Mucosa of descending colon (tissue), 3 donors: ENCODE measurements at regions not wholly inside any gene's neighbourhood (a gene's known extent, or its start where the extent isn't known, plus 50 kb on each side); places are given as distances from the start of the nearest gene placed in this dataset.

ENCODE experiments used
- ATAC-seq: fragments of 200-7000 bp; cut with Tn5 transposase; one replicate; pipeline ENCODE4 v1.9.1; 2020; ENCODE audit warnings: mild to moderate bottlenecking, moderate library complexity
- DNase-seq, 3 donors: peaks; one replicate each; pipeline ENCODE4 v3.0.0-alpha.2; 2020
- H3K36me3 ChIP-seq: fragments of 200-600 bp; one replicate; pipeline ENCODE4 v1.8.0; 2021; ENCODE audit warnings: low read depth, mild to moderate bottlenecking
- H3K4me1 ChIP-seq: fragments of 200-600 bp; one replicate; pipeline ENCODE4 v1.8.0; 2021; ENCODE audit warnings: low read depth, mild to moderate bottlenecking
- H3K4me3 ChIP-seq: fragments of 200-600 bp; one replicate; pipeline ENCODE4 v1.8.0; 2021; ENCODE audit warnings: mild to moderate bottlenecking
- H3K9me3 ChIP-seq: fragments of 200-600 bp; one replicate; pipeline ENCODE4 v1.8.0; 2021; ENCODE audit warnings: mild to moderate bottlenecking
- CTCF ChIP-seq: fragments of 200-600 bp; IDR thresholded peaks from one replicate; pipeline ENCODE4 v1.8.0; 2022; ENCODE audit warnings: antibody characterized with exemption, mild to moderate bottlenecking
- intact Hi-C, 2 donors: fragments of 100-400 bp; cut with DNase I in 1 of 2; cut with micrococcal nuclease in 1 of 2; formaldehyde crosslinking; loops; one replicate each; pipeline versions ENCODE4 v1.11.0 to v1.11.1; 2022; cut with DNase I, micrococcal nuclease
- donor health status: DM: no; HTN: no; CAD: no; lungs with moderate emphysema.
- donor health status: DM: no; HTN: no; CAD: no.
- donor health status: DM: no; HTN: yes; CAD: no.

DNA sequence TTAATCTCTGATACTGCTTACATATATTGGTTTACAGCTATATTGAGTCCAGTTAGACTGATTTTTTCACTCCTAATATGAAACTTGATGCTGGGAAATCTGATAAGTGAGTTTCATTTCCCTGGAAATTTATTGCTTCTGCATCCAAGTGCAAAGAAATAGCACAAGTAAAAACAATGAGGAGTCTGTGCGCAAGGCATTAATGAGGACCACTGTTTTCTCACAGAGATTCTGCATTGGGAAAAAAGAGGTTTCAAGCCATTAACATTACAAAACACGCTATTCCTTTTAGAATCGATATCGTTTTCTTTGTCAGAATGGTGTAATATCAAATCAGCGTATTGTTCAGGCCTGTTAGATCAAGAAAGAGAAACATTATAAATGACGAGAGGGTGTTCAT lies 723.3 kb upstream of the ARRDC4 start:
- TF ChIP-seq CTCF, result no peak
- no peak overlapping the region for H3K4me3 ChIP-seq
- no peaks in the 10 kb centered on the region for H3K4me1 ChIP-seq
- H3K36me3 ChIP-seq, result no peaks in the 10 kb centered on the region
- DNase-seq (no peak), ATAC-seq (no peak)
- H3K9me3 ChIP-seq, result no peaks in the 10 kb centered on the region
- intact Hi-C loops, result no loop called here

GRCh38 chr15:97248376-97248775 lies 712.1 kb upstream of the ARRDC4 start:
- no peak overlapping the region for H3K4me3 ChIP-seq
- H3K9me3 ChIP-seq, result no peaks in the 10 kb centered on the region
- no peaks in the 10 kb centered on the region for H3K36me3 ChIP-seq
- TF ChIP-seq CTCF, result no peak
- DNase-seq, result no peak
- no peak for ATAC-seq
- intact Hi-C loops, result no loop called here
- H3K4me1 ChIP-seq, result no peaks in the 10 kb centered on the region

GRCh38 chr15:97259943-97260342 lies 700.6 kb upstream of the ARRDC4 start:
- DNase-seq (no peak), ATAC-seq (no peak)
- no peak for TF ChIP-seq CTCF
- H3K4me3 ChIP-seq, result no peak overlapping the region
- no peaks in the 10 kb centered on the region for H3K36me3 ChIP-seq
- no peaks in the 10 kb centered on the region for H3K9me3 ChIP-seq
- intact Hi-C loops, result no loop called here
- H3K4me1 ChIP-seq, result no peaks in the 10 kb centered on the region

GRCh38 chr15:97301166-97301565 lies 659.3 kb upstream of the ARRDC4 start:
- TF ChIP-seq CTCF, result no peak

GRCh38 chr15:97316362-97316761 lies 644.1 kb upstream of the ARRDC4 start:
- intact Hi-C loops, result no loop called here
- ATAC-seq (no peak), DNase-seq (no peak)
- Histone ChIP-seq H3K4me1 (no peaks in the 10 kb centered on the region), H3K36me3 (no peaks in the 10 kb centered on the region), H3K9me3 (no peaks in the 10 kb centered on the region), H3K4me3 (no peak overlapping the region)
- TF ChIP-seq CTCF, result no peak

More at GRCh38 chr15:97301166-97301565, 659.3 kb upstream of the ARRDC4 start:
- intact Hi-C loops, result no loop called here
- ATAC-seq, result no peak
- Histone ChIP-seq H3K36me3 (no peaks in the 10 kb centered on the region), H3K4me3 (no peak overlapping the region), H3K9me3 (no peaks in the 10 kb centered on the region), H3K4me1 (no peaks in the 10 kb centered on the region)
- DNase-seq, result no peak

- intact Hi-C loops, result no loop called here
- no peak for TF ChIP-seq CTCF
Observed at GRCh38 chr15:97317163-97317562, 643.3 kb upstream of the ARRDC4 start.

More at GRCh38 chr15:97317163-97317562, 643.3 kb upstream of the ARRDC4 start:
- no peak for DNase-seq
- Histone ChIP-seq H3K9me3 (no peaks in the 10 kb centered on the region), H3K36me3 (no peaks in the 10 kb centered on the region), H3K4me3 (no peak overlapping the region), H3K4me1 (no peaks in the 10 kb centered on the region)
- no peak for ATAC-seq
